Esophagus squamous epithelium (tissue), 5 donors: ENCODE measurements at regions not wholly inside any gene's neighbourhood (a gene's known extent, or its start where the extent isn't known, plus 50 kb on each side); places are given as distances from the start of the nearest gene placed in this dataset.

Source experiments
- DNase-seq: peaks from one replicate; lab custom pipeline; 2025; lab: John Stamatoyannopoulos, UW
- H3K27ac ChIP-seq, 4 donors: fragments of 200-600 bp; sonication (generic); one replicate each; pipeline ENCODE4 v1.5.1; 2016 to 2019; ENCODE audit warnings: mild to moderate bottlenecking in 1 of 4
- H3K27me3 ChIP-seq, 4 donors: fragments of 200-600 bp; sonication (generic); 1 replicate in 3 of 4; 2 replicates in 1 of 4; pipeline versions ENCODE4 v1.5.1 to v1.6.0; 2017 to 2021; ENCODE audit warnings: antibody characterized with exemption in 1 of 4
- H3K36me3 ChIP-seq, 3 donors: fragments of 200-600 bp; sonication (generic); one replicate each; pipeline ENCODE4 v1.5.1; 2016 to 2019
- H3K4me1 ChIP-seq, 3 donors: fragments of 200-600 bp; sonication (generic); one replicate each; pipeline ENCODE4 v1.5.1; 2017 to 2019
- H3K4me3 ChIP-seq, 4 donors: fragments of 200-600 bp; sonication (generic); 1 replicate in 3 of 4; 2 replicates in 1 of 4; pipeline ENCODE4 v1.5.1; 2016 to 2019; ENCODE audit warnings: mild to moderate bottlenecking in 2 of 4, moderate library complexity in 1 of 4
- H3K9me3 ChIP-seq, 3 donors: fragments of 200-600 bp; sonication (generic); one replicate each; pipeline ENCODE4 v1.5.1; 2016 to 2019
- CTCF ChIP-seq, 6 experiments: fragments of 450-650 bp in 4 of 6; fragments of 200-600 bp in 2 of 6; sonication (generic) in 2 of 6; IDR thresholded peaks; one replicate each; pipeline ENCODE4 v1.5.1; 2016 to 2019; ENCODE audit warnings: antibody characterized with exemption in 6 of 6, mild to moderate bottlenecking in 4 of 6, moderate library complexity in 4 of 6
- POLR2A ChIP-seq, 4 donors: fragments of 450-650 bp; IDR thresholded peaks; one replicate each; pipeline ENCODE4 v1.6.1; 2017; ENCODE audit warnings: antibody characterized with exemption in 4 of 4, mild to moderate bottlenecking in 4 of 4, moderate library complexity in 3 of 4
- WGBS, 2 donors: methylation state at CpG; one replicate each; pipeline ENCODE4 v1.1.5; 2018; 5-methylcytosine and 5-hydroxymethylcytosine counted together
- intact Hi-C: fragments of 100-400 bp; cut with DNase I; formaldehyde crosslinking; loops from one replicate; pipeline ENCODE4 v1.15.0; 2022
- donor health status: DM: yes; HTN: yes; CAD: no.

DNA sequence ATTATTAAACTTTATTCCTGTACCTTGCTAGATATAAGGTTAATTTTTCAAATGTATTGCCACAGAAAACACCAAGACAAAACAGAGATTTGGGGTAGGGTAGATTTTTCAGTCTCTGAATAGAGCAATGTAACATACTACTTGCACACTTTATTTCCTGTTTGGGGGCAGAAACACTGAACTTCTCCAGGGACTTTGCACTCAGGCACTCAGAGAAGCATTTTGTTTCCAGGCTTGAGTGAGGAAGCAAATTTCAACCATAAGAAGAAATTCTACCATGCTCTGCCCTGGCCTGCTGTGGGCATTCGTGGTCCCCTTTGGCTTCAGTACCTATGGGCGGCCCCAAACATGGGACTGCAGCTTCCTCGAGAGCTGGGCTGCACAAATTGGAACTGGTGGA lies 399.1 kb downstream of the DAD1 start:
- H3K4me1 ChIP-seq: no peaks in the 10 kb centered on the region
- H3K27ac ChIP-seq: no peak overlapping the region
- no peak for TF ChIP-seq CTCF (IDR thresholded peaks at IDR 0.05)
- TF ChIP-seq POLR2A (IDR thresholded peaks at IDR 0.05): no peak
- H3K4me3 ChIP-seq: no peak overlapping the region
- DNase-seq: no peak
- no peaks in the 10 kb centered on the region for H3K9me3 ChIP-seq
- H3K27me3 ChIP-seq: no peaks in the 10 kb centered on the region
- no peaks in the 10 kb centered on the region for H3K36me3 ChIP-seq
- 75 to 90% methylated on average over 3 of the region's 3 CpGs for WGBS, 2 donors
- intact Hi-C loops: no loop called here

GRCh38 chr14:22188318-22188717 lies 400.7 kb downstream of the DAD1 start:
- WGBS, 2 donors: 71 to 76% methylated on average over 4 of the region's 4 CpGs

DNA sequence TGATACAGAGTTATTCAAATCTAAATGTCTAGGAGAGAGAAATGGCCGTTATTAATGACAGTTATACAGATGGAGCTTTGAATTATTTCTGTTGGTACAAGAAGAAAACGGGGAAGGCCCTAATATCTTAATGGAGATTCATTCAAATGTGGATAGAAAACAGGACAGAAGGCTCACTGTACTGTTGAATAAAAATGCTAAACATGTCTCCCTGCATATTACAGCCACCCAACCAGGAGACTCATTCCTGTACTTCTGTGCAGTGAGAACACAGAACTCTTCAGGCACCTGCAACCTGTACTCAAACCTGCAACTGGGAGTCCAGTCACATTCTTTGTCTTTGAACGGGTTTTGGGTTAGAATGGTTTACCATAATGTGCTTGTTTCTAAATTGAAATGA lies 403.2 kb downstream of the DAD1 start:
- WGBS, 2 donors: 68 to 83% methylated on average over 3 of the region's 3 CpGs
- TF ChIP-seq POLR2A (IDR thresholded peaks at IDR 0.05) (no peak), CTCF (IDR thresholded peaks at IDR 0.05) (no peak)
- Histone ChIP-seq H3K27ac (no peak overlapping the region), H3K27me3 (no peaks in the 10 kb centered on the region), H3K4me1 (peaks cover 0 to 3% (median 0%) of the 10 kb centered on the region in 3 donors), H3K4me3 (no peak overlapping the region), H3K9me3 (no peaks in the 10 kb centered on the region), H3K36me3 (no peaks in the 10 kb centered on the region)
- intact Hi-C loops: no loop called here
- no peak for DNase-seq

More at GRCh38 chr14:22188318-22188717, 400.7 kb downstream of the DAD1 start:
- no peaks in the 10 kb centered on the region for H3K9me3 ChIP-seq
- H3K27me3 ChIP-seq: no peaks in the 10 kb centered on the region
- intact Hi-C loops: no loop called here
- peaks cover 0 to 3% (median 0%) of the 10 kb centered on the region in 3 donors for H3K4me1 ChIP-seq
- no peak overlapping the region for H3K4me3 ChIP-seq
- H3K36me3 ChIP-seq: no peaks in the 10 kb centered on the region
- no peak for DNase-seq
- TF ChIP-seq POLR2A (IDR thresholded peaks at IDR 0.05) (no peak), CTCF (IDR thresholded peaks at IDR 0.05) (no peak)
- no peak overlapping the region for H3K27ac ChIP-seq

DNA sequence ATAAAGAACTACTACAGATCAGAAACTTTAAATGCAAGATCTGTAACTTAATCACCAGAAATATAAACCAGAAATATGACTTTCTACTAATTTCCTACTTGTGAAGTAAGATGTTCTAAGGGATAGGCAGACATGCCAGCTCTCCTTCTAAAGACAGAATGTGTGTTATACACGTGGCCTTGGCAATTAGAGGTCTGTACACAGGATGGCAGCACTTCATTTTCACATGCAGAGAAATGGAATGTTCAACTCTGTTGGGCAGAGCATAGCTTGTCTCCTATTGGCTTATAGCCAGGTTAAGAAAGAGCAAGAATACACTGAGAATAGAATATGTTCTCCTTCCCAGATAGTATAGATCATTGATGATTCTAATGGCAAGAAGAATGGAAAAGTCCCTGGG lies 403.8 kb downstream of the DAD1 start:
- no peak for DNase-seq
- H3K9me3 ChIP-seq: no peaks in the 10 kb centered on the region
- no peak overlapping the region for H3K27ac ChIP-seq
- WGBS, 2 donors: 27 to 42% methylated on average over 1 of the region's 1 CpG
- no peaks in the 10 kb centered on the region for H3K36me3 ChIP-seq
- intact Hi-C loops: no loop called here
- no peak for TF ChIP-seq POLR2A (IDR thresholded peaks at IDR 0.05)
- no peak overlapping the region for H3K4me3 ChIP-seq
- H3K4me1 ChIP-seq: peaks cover 0 to 3% (median 0%) of the 10 kb centered on the region in 3 donors
- no peaks in the 10 kb centered on the region for H3K27me3 ChIP-seq

- intact Hi-C loops: no loop called here
- peaks cover 0 to 3% (median 0%) of the 10 kb centered on the region in 3 donors for H3K4me1 ChIP-seq
- H3K36me3 ChIP-seq: no peaks in the 10 kb centered on the region
- no peak overlapping the region for H3K27ac ChIP-seq
- no peak overlapping the region for H3K4me3 ChIP-seq
- TF ChIP-seq CTCF (IDR thresholded peaks at IDR 0.05) (no peak), POLR2A (IDR thresholded peaks at IDR 0.05) (no peak)
- DNase-seq: no peak
- no peaks in the 10 kb centered on the region for H3K27me3 ChIP-seq
- no peaks in the 10 kb centered on the region for H3K9me3 ChIP-seq
Observed at GRCh38 chr14:22184830-22185168, 404.2 kb downstream of the DAD1 start.

DNA sequence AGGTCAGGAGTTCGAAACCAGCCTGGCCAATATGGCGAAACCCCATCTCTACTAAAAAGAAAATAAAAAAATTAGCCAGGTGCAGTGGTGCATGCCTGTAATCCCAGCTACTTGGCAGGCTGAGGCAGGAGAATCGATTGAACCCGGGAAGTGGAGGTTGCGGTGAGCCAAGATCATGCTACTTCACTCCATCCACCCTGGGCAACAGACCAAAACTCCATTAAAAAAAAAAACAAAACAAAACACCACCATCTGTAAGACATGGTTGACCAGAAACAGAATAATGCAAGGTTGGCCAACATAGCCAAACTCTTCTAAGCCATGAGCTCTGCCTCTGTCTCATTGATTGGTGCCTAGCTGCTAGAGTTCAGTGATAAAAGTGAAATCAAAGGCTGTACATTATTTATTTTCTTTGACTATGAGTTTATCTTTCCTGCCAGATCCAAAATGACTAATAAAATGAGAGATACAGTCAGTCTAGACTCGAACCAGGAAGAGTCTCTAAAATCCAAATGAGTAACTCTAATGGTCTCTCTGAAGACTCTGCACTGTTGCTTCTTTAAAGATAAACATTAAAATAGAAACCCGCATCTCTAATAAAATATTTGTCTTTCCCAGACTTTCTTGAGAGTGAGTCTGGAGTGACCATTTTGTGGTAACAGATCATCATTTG lies 404.7 kb downstream of the DAD1 start:
- TF ChIP-seq POLR2A (IDR thresholded peaks at IDR 0.05): no peak
- no peak for DNase-seq
- H3K27me3 ChIP-seq: no peaks in the 10 kb centered on the region
- H3K9me3 ChIP-seq: no peaks in the 10 kb centered on the region
- no peak overlapping the region for H3K4me3 ChIP-seq
- no peaks in the 10 kb centered on the region for H3K36me3 ChIP-seq
- WGBS, 2 donors: 36 to 62% methylated on average over 7 of the region's 7 CpGs
- H3K4me1 ChIP-seq: peaks cover 0 to 3% (median 0%) of the 10 kb centered on the region in 3 donors
- no peak overlapping the region for H3K27ac ChIP-seq
- intact Hi-C loops: no loop called here
